HUDEP-2 (cell line): ENCODE measurements at regions not wholly inside any gene's neighbourhood (a gene's known extent, or its start where the extent isn't known, plus 50 kb on each side); places are given as distances from the start of the nearest gene placed in this dataset.
"Not testable (repeated sequence)": the region's sequence is repeated elsewhere in the genome, so short reads cannot be mapped to it uniquely, and the experiment has no call there.

Experiments used
- DNase-seq, 76 experiments: peaks; one replicate each; lab custom pipeline; 2025; ENCODE audit not compliant: unreplicated experiment in 76 of 76; lab: John Stamatoyannopoulos, UW

DNA sequence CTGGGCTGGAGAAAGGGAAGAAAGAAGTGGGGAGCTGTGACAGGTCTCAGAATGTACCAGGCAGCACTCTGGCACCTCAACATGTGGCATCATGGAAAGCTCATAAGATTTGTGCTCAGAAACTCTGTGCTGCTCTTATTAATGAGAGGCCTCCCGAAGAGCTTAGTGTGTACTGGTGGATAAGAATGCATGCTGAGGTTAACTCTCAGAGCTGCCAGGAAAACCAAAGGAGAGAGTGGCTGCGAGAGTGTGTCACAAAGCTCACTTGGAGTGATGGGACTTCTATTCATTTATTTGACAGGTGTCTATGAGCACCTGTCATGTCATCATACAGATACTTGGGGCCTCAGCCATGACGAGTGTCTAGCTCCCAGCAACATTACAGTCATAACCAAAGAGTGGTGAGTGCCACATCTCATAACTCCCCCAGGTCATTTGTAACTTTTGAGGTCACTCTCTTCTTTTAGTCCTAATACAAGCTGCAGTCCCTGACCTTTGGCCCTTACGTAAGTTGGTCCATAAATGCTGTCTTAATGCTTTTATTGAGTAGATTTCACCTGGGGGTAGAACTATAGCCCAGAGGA, 131.9 kb downstream of the TRIM43 start:
- DNase-seq = not testable (repeated sequence)

DNA sequence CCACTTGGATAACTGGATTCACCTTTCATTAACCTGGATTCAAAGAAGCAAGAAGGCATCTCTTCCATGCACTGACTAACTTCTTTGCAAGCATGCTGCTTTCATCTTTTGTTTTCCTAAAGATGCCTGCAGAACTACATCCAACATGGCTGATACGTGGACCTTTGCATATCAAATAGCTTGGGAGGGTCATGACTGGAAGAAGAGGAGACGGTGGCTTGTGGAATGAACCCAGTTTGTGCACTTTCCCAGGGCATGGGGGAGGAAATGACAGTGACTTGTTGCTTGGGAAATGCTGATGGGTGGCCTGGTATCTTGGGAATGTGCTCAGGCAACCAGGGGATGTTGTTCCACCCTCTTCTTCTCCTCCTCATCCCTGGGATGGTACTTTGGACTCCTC, 133.4 kb downstream of the TRIM43 start:
- DNase-seq = not testable (repeated sequence)

DNA sequence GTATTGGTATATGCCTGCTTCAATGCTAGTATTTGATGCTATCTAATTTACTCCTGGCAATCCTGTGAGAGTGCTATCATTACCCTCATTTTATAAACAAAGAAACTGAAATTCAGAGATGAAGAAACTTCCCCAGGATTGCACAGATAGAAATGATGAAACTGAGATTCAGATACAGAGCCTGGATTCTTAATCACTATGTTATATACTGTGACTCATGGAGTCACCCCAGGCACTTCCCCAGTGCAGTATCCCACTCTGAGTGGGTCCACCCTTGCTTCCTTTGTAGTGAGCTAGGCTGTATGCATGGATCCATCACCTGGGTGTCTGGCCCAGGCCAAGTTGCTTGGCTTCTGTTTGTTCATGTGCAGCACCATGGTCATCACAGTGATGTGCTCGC, 133.9 kb downstream of the TRIM43 start:
- not testable (repeated sequence) for DNase-seq

DNA sequence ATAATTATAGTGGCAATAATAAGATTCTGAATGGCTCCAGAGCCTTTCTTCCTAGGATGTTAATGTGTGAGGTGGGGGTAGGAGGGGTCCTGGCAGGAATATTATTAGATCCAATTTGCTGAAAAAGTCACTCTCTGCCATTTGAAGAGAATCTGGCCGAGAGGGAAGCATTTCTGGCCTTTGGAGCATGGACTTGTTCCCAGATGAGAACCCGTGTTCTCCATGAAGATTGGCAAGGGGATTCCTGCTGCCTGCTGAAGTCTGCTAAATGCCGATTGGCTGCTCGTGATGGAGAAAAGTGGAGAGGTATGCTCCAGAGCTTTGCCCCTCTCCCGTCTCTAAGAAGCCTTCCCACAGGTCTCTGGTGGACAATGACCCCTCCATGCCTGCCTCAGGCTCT, 135.6 kb downstream of the TRIM43 start:
- DNase-seq = not testable (repeated sequence)

DNA sequence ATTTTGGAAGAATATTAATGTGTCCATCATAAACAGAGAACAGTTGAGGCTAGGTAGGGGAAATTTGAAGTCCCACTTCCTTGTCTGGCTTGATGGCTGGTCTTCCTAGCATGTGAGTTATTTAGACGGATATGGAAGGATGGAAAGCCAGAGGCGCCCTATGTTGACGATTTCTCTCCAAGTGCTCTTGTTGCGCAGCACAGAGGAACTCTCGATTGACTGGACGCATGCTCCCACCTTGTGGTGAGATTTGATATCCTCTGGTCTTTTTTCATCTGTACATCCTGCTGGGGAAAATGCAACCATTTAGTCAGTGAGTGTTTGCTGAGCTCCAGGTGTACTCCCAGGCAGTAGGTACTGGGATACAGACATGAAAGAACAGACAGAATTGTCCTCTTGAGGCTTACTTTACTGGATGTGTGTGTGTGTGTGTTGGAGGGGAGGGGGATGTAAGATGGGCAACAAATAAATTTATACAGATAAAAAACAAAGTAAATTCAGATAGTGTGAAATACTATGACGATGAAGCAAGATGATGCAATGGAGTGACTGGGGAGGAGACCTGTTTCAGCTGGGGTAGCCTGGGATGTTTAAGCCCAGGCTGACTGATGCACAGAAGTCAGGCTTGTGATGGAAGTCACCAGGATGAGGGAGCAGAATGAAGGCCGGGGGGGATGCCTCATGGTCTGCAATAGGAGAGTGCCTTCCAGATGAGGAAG, 137.2 kb downstream of the TRIM43 start:
- peak in 22 of 76 experiments; percentile 1 to 40 (median 11) for DNase-seq

DNA sequence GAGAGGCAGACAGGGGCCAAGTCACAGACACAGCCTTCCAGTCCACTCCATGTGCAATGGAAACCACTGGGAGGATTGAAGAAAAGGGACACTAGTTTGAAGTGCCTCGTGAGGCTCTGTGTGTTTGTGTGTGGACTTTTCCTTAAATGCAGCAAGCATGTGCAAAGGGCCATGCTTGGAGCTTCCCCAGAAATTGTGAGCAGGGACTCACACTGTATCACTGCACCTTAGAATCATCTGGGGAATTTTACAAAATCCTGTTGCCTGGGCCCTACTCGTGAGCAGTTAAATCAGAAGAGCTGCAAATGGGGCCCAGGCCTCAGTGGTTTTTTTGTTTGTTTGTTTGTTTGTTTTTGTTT, 137.8 kb downstream of the TRIM43 start:
- DNase-seq = no peak

DNA sequence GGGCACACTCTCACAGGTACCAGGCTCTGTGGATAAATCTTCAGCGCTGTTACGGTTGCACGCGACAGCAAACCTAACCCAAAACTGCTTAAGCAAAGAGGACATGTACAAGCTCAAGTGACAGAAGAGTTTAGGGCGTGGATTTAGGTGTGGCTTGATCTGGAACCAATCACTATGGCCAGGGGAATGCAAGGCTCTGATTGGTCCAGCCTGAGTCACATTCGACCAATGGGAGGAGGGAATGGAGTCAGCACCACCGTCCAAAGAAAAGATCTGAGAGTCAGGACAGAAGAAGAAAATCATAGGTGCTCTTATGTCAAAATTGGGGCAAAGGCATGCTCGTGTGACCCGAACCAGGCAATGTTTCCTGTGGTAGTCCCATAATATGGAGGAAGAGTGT, 139.0 kb downstream of the TRIM43 start:
- DNase-seq = no peak

DNA sequence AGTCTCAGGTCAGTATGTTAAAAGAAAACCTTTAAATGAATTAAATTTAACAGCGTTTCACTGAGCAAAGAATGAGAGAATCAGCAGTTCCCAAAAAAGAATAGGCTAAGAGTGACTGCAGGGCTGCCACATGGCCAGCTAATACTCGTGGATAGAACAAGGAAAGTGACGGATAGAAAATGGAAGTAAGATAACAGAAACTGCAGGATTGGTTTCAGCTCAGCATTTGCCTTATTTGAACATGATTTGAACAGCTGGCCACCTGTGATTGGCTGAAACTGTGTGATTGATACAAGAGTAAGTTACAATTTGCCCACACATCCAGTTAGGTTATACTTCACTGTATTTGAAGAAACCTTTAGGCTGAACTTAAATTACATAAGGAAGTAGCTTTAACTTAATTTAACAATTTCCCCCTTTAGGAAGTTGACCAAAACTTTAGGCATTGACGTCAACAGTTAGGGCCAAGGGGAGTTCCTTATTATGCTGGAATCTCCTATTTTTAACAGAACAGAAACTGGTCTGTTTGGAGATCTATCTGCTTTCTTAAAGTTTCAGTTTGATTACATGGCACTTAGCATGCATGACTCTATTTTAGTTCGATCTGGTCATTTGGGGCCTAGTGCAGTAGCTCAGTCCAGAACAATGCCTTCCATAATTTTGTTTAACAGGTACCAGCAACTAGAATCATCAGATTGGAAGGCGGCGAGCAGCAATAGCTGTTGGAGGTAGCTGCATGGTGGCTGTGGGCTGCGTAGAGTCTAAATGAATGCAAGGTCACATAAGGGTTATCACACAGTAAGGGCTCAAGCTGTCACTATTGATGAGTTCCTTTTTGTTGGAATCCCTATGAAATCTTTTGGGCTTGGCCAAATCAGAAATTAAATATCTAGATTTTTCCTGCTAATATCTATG, 143.4 kb downstream of the TRIM43 start:
- no peak for DNase-seq

DNA sequence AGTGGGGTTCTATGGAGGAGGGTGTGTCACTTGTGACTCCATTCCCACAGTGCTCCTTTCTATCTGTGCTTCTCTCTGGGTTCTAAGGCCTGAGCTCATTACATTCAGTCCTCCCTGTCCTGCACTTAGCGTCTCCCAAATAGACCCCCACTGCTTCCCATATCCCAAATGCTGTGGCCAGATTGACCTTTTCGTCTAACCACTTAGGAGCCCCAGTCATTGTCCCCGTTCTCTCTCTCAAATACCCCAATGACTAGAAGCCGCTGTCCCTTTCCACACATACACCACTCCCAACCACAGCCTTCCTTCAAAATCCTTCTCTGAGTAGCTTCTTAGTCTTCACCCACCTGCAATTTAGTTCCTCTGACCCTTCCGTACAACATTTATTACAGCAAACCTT, 146.5 kb downstream of the TRIM43 start:
- DNase-seq = no peak

DNA sequence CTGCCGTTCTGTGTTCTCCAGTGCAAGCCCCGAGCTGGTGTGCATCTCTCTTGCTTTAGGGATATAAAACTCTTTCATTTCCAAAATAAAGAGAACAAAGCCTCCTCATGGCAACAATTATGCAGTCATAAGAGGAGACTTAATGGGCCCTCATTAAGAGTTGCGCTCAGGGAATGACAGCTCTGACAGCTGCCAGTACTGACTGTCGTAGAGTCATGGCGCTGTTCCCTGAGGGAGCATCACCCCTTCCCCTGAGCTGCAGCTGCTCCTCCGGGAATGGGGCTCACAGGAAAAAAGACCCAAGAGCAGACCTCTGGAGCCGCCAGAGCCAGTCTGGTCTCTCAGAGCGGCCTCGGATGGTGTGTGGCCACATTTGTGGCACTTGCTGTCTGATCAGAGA, 160.3 kb downstream of the TRIM43 start:
- not testable (repeated sequence) for DNase-seq

DNA sequence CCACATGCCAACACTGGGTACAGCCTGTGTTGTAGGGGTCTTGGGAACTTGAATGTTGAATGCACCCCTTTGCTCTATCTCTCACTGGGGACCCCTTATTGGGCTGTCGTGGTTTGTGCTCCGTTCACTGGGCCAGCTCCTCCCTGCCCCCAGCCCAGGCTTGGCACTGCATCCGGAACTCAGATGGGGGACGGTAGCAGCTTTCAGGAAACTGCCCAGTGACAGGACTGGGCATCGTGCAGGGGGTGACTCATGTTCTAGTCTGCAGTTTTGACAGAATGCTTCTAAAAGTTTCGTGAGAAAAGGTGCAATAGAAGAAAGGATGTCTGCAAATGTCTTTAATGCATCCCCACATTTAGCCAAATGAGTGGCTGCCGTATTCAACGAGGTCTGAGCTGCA, 162.0 kb downstream of the TRIM43 start:
- not testable (repeated sequence) for DNase-seq

DNA sequence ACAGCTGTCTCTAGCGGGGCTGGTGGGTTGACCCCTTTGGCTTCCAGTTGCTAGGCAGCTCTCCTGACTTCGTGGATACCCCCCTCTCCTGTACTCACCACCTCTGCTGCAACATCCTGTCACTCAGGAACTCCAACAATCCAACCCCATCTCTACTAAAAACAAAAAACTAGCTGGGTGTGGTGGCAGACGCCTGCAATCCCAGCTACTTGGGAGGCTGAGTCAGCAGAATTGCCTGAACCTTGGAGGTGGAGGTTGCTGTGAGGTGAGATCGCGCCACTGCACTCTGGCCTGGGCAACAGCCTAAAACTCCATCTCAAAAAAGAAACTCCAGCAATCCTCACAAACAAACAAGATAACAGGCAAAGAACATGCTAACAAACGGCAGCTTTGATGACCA, 162.4 kb downstream of the TRIM43 start:
- not testable (repeated sequence) for DNase-seq

DNA sequence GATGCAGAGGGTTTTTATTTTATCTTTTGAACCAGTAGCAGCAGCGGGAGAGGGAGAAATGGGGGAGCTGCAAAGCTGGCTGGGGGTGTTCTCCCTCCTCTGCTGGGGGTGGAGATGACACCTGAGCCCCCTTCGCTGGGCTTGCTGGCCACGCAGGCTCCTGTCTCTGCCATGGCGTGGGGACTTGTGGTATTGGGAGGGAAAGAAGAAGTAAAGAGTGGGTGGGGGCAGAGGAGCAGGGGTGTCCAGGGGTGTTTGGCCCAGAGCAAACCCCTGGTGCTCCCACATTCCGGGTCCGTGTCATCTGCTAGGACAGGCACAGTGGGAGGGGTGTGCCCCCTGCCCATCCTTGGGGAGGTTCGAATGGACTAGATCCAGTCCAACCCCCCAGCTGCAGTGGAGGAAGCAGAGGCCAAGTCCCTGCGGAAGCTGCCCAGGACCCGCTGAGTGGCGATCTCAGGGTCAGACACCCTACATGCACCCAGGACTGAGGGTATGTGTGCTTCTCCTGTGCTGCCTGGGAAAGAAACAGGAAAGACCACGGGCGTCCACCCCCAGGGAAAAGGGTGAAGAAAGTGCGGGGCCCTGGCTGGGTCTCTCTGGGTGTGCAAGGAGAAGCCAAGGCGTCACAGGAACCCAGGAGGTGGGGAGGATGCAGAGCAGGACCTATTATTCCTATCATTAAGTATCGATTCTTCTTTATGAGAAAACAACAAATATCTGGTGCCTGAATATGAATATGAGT, 163.2 kb downstream of the TRIM43 start:
- DNase-seq = not testable (repeated sequence)

DNA sequence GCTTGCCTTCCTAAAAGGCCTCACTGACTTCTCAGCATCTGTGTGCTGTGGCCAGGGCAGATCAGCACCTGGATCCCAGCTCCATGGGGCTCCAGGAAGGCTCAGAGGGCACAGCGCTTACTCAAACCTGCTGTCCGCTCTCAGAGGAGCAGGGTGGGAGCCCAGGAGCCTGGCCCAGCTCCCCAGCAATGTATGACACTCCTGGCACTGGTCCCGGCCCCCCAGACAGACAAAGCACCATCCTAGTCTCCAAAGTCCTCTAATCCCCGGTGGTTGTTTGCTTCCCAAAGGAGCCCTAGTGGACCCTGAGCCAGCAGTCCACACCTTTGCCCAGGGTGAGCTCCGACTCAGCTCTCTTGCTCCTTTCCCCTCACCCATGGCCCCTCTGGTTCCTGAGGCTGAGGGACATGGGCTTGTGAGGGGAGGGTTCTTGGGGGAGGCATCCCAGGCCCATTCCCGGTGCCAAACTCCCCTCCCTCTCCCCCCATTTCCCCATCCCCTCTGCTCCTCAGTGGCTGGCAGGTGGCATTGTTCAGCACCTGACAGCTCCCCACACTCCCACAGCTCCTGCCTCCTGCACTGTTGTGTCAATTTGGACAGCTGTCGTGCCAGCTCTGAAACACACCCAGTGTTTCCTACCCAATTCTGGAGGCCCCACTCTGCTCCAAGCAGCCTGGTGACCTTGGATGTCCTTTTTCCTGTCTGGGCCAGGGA, 164.3 kb downstream of the TRIM43 start:
- DNase-seq = not testable (repeated sequence)

DNA sequence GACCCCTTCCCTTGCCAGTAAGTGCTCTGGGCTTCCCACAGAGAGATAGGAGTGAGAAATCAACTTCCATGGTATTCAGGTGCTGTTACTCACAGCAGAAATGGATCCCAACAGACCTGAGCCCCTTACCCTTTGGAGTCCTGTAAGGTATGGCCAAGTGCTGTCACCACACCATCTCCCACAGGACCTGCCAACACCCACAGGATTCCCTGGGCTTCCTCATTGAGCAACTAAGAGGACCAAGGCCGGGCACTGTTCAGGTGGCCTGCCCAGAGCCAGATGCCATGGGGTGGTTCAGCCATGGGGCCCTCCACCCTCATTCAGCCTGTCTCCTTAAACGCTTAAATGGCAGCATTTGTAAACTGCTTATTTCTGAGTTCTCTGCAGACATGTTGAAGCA, 166.2 kb downstream of the TRIM43 start:
- DNase-seq = no peak

DNA sequence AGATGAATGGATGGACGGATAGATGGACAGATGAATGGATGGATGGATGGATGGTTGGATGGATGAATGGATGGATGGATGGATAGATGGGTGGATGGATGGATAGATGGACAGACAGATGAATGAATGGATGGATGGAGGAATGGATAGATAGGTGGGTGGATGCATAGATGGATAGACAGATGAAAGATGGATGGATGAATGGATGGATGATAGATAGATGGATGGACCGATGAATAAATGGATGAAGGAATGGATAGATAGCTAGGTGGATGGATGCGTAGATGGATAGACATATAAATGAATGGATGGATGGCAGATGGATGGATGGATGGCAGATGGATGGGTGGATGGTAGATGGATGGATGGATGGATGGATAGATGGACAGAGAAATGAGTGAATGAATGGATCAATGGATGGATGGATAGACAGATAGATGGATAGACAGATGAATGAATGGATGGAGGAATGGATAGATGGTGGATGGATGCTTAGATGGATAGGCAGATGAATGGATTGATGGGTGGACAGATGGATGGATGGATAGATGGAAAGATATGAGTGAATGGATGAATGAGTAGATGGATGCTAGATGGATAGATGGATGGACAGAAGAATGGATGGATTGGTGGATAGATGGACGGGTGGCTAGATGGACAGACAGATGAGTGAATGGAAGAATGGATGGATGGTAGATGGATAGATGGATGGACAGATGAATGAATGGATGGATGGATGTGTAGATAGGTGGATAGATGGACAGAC, 167.9 kb downstream of the TRIM43 start:
- no peak for DNase-seq

DNA sequence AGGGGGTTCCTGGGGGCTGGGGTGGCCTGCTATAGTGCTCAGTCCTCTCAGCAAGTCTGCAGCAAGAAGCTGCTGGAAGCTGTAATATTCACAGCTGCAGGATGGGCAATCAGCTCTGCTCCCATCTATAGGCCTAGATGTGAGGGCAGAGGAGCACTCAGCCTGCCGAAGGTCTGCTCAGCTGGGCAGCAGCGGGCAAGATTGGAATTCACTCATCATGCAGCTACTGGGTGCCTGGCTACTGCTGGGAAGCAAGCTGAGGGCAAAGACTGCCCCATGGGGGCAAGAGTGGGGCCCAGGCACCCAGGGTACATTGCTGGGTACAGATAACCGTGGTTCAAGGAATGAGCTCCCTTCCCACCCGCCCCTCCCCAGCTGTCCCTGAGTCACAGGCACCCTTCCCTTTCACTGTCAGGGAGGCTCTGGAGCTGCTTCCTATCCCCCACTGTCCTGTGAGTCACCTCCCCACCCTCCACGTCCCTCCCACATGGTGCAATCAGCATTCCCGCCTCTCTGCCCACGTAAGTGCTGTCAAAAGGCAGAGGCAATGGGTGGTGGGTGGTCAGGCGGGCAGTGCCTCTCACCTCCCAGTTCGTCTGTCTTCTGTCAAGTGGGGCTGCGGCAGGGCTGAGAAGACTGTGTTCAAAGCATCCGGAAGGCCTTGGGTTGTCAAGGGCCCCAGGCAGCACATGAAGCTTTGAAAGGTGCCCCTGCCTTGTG, 169.2 kb downstream of the TRIM43 start:
- no peak for DNase-seq

DNA sequence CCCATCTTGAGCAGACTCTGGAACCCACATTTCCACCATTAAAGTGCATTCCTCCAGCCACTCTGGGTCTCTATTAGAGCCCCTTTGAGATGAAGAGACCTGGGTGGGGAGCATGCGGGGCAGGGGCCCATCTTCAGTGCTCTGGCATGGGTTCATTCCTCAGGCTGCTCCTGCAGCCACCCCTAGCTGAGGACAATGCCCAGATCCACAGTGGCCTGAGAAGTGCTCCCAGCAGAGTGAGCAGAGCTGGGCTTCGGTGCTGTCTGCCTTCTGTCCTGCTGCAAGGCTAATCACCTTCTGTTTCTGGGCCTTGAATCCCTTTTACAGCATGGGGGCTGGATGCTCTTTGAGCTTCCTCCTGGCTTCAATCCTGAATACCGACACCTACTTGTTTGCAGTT, 169.8 kb downstream of the TRIM43 start:
- DNase-seq = peak in 1 of 76 experiments; percentile 0
